ENCODE measurements at regions not wholly inside any gene's neighbourhood (a gene's known extent, or its start where the extent isn't known, plus 50 kb on each side); places are given as distances from the start of the nearest gene placed in this dataset.

DNA sequence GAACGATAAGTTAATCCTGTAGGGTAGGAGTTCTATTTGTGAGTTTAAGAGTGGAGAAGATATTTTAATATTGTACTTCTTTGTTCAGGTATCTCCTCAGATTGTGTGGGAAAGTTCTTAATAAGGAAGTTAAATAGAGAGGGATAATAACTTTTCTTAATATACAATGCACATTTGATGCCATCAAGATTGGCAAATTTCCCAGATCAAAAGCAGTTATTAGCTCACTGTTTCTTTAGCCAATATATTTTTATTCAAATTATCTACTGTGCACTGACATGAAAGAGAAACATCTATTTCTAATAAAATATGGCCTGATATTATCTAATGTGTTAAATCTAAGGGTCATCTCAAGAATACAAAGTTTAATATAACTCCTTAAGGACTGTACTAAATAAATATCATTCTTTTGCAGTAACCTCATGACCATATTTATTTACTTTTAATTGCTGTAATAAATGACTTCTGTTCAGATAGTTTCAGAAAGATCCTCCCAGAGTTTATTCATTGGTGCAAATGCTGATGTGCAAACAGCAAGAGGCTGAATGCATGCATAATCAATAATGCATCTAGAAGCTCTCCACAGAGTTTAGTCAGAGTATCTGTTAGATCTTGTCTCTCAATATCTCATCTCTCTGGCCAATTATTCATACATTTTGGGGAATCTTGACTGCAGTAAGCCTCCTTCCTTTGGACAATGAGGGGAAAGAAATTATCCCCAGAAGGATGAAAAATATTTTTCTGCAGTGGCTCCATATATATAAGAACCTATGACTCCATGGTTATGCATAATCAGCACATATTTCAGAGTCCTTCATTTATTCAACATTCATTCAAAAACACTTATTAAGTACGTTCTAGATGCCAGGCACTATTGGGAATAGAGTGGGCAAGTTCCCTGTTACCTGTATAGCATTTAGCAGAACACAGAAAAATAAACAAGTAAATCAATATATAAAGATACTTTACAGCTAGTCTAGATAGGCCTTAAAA, 85.3 kb downstream of the SPATA31D1 start:
- ChIA-PET POLR2A (no interaction called here), CTCF (interaction anchor here (0.5 to 0.6 kb wide), 2 partner anchors 67 to 387 kb away, joined by 3 read pairs; no protein-coding TSS in a partner anchor)
- Histone ChIP-seq H3K36me3 (ENCODE audit: control insufficient read depth in 2 of 2, insufficient read depth in 1 of 2, low read length in 2 of 2) (no peaks in the 10 kb centered on the region), H3K4me1 (ENCODE audit: control insufficient read depth, insufficient read depth, low read length) (no peaks in the 10 kb centered on the region), H3K27ac (ENCODE audit: extremely low read depth, low read depth, low read length) (no peak overlapping the region), H3K4me3 (ENCODE audit: low read depth, low read length) (no peak overlapping the region), H3K9me3 (ENCODE audit: control insufficient read depth, insufficient read depth, low read depth, low read length) (no peaks in the 10 kb centered on the region)
- TF ChIP-seq ZNF175 (tag by site-specific recombination; IDR thresholded peaks at IDR 0.05) (no peak), ZFP3 (tag by site-specific recombination; IDR thresholded peaks at IDR 0.05; ENCODE audit: low read depth) (no peak), ZNF514 (tag by site-specific recombination; IDR thresholded peaks at IDR 0.05) (no peak), ZSCAN23 (tag by site-specific recombination; IDR thresholded peaks at IDR 0.05) (no peak), ZXDB (tag by site-specific recombination; IDR thresholded peaks at IDR 0.05) (no peak)

DNA sequence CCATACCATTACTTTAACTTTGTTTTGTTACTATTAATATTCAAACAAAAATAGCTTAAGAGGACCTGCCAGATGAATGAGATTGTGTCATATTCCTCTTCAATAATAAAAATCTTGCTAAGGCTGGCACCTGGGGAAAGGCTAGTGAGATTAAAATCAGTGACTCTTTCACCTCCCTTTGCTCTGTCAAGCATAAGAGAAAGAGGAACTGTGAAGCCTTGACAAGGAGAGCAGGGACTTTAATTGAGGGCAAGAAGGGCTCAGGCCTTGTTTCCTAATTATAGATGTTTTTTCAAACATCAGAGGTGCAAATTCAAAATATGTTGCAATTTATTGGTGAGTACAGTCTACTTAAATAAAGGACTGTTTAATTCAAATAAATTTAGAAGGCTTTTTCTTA, 91.7 kb downstream of the SPATA31D1 start:
- H3K36me3 ChIP-seq (ENCODE audit: control insufficient read depth in 2 of 2, insufficient read depth in 1 of 2, low read length in 2 of 2) = no peaks in the 10 kb centered on the region
- no peak overlapping the region for H3K27ac ChIP-seq (ENCODE audit: extremely low read depth, low read depth, low read length)
- CTCF ChIA-PET = interaction anchor here (0.5 to 0.6 kb wide), 2 partner anchors 10 to 287 kb away, joined by 3 to 4 read pairs; no protein-coding TSS in a partner anchor
- TF ChIP-seq SP3 (tag by site-specific recombination; IDR thresholded peaks at IDR 0.05) (no peak), ZSCAN16 (tag by site-specific recombination; IDR thresholded peaks at IDR 0.05) (no peak)
- TF ChIP-seq, protein P1, sequence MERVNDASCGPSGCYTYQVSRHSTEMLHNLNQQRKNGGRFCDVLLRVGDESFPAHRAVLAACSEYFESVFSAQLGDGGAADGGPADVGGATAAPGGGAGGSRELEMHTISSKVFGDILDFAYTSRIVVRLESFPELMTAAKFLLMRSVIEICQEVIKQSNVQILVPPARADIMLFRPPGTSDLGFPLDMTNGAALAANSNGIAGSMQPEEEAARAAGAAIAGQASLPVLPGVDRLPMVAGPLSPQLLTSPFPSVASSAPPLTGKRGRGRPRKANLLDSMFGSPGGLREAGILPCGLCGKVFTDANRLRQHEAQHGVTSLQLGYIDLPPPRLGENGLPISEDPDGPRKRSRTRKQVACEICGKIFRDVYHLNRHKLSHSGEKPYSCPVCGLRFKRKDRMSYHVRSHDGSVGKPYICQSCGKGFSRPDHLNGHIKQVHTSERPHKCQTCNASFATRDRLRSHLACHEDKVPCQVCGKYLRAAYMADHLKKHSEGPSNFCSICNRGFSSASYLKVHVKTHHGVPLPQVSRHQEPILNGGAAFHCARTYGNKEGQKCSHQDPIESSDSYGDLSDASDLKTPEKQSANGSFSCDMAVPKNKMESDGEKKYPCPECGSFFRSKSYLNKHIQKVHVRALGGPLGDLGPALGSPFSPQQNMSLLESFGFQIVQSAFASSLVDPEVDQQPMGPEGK (tag by site-specific recombination; IDR thresholded peaks at IDR 0.05) = no peak
- TF ChIP-seq, protein P2, sequence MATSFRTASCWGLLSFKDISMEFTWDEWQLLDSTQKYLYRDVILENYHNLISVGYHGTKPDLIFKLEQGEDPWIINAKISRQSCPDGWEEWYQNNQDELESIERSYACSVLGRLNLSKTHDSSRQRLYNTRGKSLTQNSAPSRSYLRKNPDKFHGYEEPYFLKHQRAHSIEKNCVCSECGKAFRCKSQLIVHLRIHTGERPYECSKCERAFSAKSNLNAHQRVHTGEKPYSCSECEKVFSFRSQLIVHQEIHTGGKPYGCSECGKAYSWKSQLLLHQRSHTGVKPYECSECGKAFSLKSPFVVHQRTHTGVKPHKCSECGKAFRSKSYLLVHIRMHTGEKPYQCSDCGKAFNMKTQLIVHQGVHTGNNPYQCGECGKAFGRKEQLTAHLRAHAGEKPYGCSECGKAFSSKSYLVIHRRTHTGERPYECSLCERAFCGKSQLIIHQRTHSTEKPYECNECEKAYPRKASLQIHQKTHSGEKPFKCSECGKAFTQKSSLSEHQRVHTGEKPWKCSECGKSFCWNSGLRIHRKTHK (tag by site-specific recombination; IDR thresholded peaks at IDR 0.05) = no peak
- no peaks in the 10 kb centered on the region for H3K9me3 ChIP-seq (ENCODE audit: control insufficient read depth, insufficient read depth, low read depth, low read length)
- POLR2A ChIA-PET = no interaction called here
- no peaks in the 10 kb centered on the region for H3K4me1 ChIP-seq (ENCODE audit: control insufficient read depth, insufficient read depth, low read length)
- H3K4me3 ChIP-seq (ENCODE audit: low read depth, low read length) = no peak overlapping the region

DNA sequence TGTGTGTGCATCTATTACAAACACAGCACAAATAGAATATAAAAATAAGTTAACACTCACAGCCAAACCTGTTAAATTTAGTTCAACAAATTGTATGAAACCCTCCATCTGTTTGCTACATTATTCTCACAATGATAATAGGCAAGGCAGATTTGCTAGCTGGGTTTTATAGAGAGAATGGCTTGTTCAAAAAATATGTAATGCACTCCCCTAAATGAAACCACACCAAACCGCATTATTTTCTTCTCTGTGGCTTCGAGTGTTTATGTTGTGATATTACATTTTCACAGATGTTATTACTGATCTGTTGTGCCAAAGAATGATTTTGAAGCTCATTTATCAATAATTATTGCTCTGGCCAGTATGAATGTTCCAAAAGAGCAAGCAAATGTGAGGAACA, 92.9 kb downstream of the SPATA31D1 start:
- CTCF ChIA-PET = interaction anchor here (0.7 kb wide), 1 partner anchor 19 kb away, joined by 4 read pairs; no protein-coding TSS in a partner anchor
- Histone ChIP-seq H3K4me1 (ENCODE audit: control insufficient read depth, insufficient read depth, low read length) (no peaks in the 10 kb centered on the region), H3K4me3 (ENCODE audit: low read depth, low read length) (no peak overlapping the region), H3K9me3 (ENCODE audit: control insufficient read depth, insufficient read depth, low read depth, low read length) (no peaks in the 10 kb centered on the region), H3K36me3 (ENCODE audit: control insufficient read depth in 2 of 2, insufficient read depth in 1 of 2, low read length in 2 of 2) (no peaks in the 10 kb centered on the region), H3K27ac (ENCODE audit: extremely low read depth, low read depth, low read length) (no peak overlapping the region)
- POLR2A ChIA-PET = no interaction called here
- TF ChIP-seq HOXC10 (CRISPR knock-in tag; IDR thresholded peaks at IDR 0.05) (no peak), ZSCAN30 (tag by site-specific recombination; IDR thresholded peaks at IDR 0.05) (no peak), ZNF560 (tag by site-specific recombination; IDR thresholded peaks at IDR 0.05; ENCODE audit: borderline replicate concordance) (no peak), ZNF48 (tag by site-specific recombination; IDR thresholded peaks at IDR 0.05) (no peak), ZNF169 (tag by site-specific recombination; IDR thresholded peaks at IDR 0.05) (no peak), ZNF274 (IDR thresholded peaks at IDR 0.05; ENCODE audit: low read length) (no peak), ZNF274 (tag by site-specific recombination; IDR thresholded peaks at IDR 0.05; ENCODE audit: borderline replicate concordance) (no peak), ZFP37 (tag by site-specific recombination; IDR thresholded peaks at IDR 0.05) (no peak), ZNF707 (tag by site-specific recombination; IDR thresholded peaks at IDR 0.05) (no peak), ZNF747 (tag by site-specific recombination; IDR thresholded peaks at IDR 0.05) (no peak)
- TF ChIP-seq, protein P1 (tag by site-specific recombination; IDR thresholded peaks at IDR 0.05) = no peak
- TF ChIP-seq, protein P3, sequence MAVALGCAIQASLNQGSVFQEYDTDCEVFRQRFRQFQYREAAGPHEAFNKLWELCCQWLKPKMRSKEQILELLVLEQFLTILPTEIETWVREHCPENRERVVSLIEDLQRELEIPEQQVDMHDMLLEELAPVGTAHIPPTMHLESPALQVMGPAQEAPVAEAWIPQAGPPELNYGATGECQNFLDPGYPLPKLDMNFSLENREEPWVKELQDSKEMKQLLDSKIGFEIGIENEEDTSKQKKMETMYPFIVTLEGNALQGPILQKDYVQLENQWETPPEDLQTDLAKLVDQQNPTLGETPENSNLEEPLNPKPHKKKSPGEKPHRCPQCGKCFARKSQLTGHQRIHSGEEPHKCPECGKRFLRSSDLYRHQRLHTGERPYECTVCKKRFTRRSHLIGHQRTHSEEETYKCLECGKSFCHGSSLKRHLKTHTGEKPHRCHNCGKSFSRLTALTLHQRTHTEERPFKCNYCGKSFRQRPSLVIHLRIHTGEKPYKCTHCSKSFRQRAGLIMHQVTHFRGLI (tag by site-specific recombination; IDR thresholded peaks at IDR 0.05) = no peak
- TF ChIP-seq, protein P4, sequence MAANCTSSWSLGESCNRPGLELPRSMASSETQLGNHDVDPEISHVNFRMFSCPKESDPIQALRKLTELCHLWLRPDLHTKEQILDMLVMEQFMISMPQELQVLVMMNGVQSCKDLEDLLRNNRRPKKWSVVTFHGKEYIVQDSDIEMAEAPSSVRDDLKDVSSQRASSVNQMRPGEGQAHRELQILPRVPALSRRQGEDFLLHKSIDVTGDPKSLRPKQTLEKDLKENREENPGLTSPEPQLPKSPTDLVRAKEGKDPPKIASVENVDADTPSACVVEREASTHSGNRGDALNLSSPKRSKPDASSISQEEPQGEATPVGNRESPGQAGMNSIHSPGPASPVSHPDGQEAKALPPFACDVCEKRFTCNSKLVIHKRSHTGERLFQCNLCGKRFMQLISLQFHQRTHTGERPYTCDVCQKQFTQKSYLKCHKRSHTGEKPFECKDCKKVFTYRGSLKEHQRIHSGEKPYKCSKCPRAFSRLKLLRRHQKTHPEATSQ (tag by site-specific recombination; IDR thresholded peaks at IDR 0.05) = no peak
